ENCODE measurements at regions not wholly inside any gene's neighbourhood (a gene's known extent, or its start where the extent isn't known, plus 50 kb on each side); places are given as distances from the start of the nearest gene placed in this dataset.
"Not testable (repeated sequence)": the region's sequence is repeated elsewhere in the genome, so short reads cannot be mapped to it uniquely, and the experiment has no call there.

- not testable (repeated sequence) for FAIRE-seq
Measured at GRCh38 chr16:88188171-88188895, 194.4 kb upstream of the ZNF469 start.

GRCh38 chr16:88190592-88191095 lies 192.1 kb upstream of the ZNF469 start:
- FAIRE-seq, result not testable (repeated sequence)

GRCh38 chr16:88191168-88191567 lies 191.6 kb upstream of the ZNF469 start:
- not testable (repeated sequence) for FAIRE-seq

- FAIRE-seq, result no peak
Measured at GRCh38 chr16:88192601-88193000, 190.2 kb upstream of the ZNF469 start.

GRCh38 chr16:88193706-88194396 lies 188.9 kb upstream of the ZNF469 start:
- not testable (repeated sequence) for FAIRE-seq

- no peak for FAIRE-seq
Measured at GRCh38 chr16:88194397-88195268, 188.1 kb upstream of the ZNF469 start.

- no peak for FAIRE-seq
Measured at GRCh38 chr16:88195269-88195705, 187.5 kb upstream of the ZNF469 start.

- FAIRE-seq, result no peak
Measured at GRCh38 chr16:88195911-88196465, 186.8 kb upstream of the ZNF469 start.

- no peak for FAIRE-seq
Measured at GRCh38 chr16:88196471-88197400, 186.0 kb upstream of the ZNF469 start.

GRCh38 chr16:88197481-88198456 lies 185.0 kb upstream of the ZNF469 start:
- FAIRE-seq, result no peak

- not testable (repeated sequence) for FAIRE-seq
Measured at GRCh38 chr16:88198457-88199295, 184.1 kb upstream of the ZNF469 start.

GRCh38 chr16:88199296-88200153 lies 183.2 kb upstream of the ZNF469 start:
- not testable (repeated sequence) for FAIRE-seq

GRCh38 chr16:88200154-88200895 lies 182.4 kb upstream of the ZNF469 start:
- not testable (repeated sequence) for FAIRE-seq

GRCh38 chr16:88200896-88201185 lies 181.9 kb upstream of the ZNF469 start:
- FAIRE-seq, result no peak

GRCh38 chr16:88201611-88202010 lies 181.1 kb upstream of the ZNF469 start:
- FAIRE-seq, result not testable (repeated sequence)

GRCh38 chr16:88202207-88202745 lies 180.5 kb upstream of the ZNF469 start:
- FAIRE-seq, result no peak
